ENCODE measurements at regions not wholly inside any gene's neighbourhood (a gene's known extent, or its start where the extent isn't known, plus 50 kb on each side); places are given as distances from the start of the nearest gene placed in this dataset.

GRCh38 chr17:71089431-71089830 is 920.1 kb downstream of the KCNJ2 start:
- TF ChIP-seq, protein P1, sequence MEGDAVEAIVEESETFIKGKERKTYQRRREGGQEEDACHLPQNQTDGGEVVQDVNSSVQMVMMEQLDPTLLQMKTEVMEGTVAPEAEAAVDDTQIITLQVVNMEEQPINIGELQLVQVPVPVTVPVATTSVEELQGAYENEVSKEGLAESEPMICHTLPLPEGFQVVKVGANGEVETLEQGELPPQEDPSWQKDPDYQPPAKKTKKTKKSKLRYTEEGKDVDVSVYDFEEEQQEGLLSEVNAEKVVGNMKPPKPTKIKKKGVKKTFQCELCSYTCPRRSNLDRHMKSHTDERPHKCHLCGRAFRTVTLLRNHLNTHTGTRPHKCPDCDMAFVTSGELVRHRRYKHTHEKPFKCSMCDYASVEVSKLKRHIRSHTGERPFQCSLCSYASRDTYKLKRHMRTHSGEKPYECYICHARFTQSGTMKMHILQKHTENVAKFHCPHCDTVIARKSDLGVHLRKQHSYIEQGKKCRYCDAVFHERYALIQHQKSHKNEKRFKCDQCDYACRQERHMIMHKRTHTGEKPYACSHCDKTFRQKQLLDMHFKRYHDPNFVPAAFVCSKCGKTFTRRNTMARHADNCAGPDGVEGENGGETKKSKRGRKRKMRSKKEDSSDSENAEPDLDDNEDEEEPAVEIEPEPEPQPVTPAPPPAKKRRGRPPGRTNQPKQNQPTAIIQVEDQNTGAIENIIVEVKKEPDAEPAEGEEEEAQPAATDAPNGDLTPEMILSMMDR (conservative IDR thresholded peaks at IDR 0.05; ENCODE audit: low read depth, low read length), result no peak
- no peak for TF ChIP-seq EZH2phosphoT487 (IDR thresholded peaks at IDR 0.05; ENCODE audit: borderline replicate concordance, low read length)
- TF ChIP-seq EZH2 (IDR thresholded peaks at IDR 0.05; ENCODE audit: low read length, unreplicated experiment), result no peak
